Astrocyte (in vitro differentiated cells and primary cell): ENCODE measurements at regions not wholly inside any gene's neighbourhood (a gene's known extent, or its start where the extent isn't known, plus 50 kb on each side); places are given as distances from the start of the nearest gene placed in this dataset.

Source experiments
- CTCF ChIP-seq: IDR thresholded peaks from 2 replicates; pipeline ENCODE4 v1.5.1; 2011; ENCODE audit warnings: low read depth, mild to moderate bottlenecking, inconsistent platforms, low read length, moderate library complexity; ENCODE audit not compliant: insufficient read depth
- EZH2 ChIP-seq: IDR thresholded peaks from 2 replicates; pipeline ENCODE4 v1.6.1; 2012; ENCODE audit warnings: mild to moderate bottlenecking, low read length, inconsistent platforms; ENCODE audit not compliant: insufficient read depth

- no peak for TF ChIP-seq CTCF
- no peak for TF ChIP-seq EZH2
Measured at GRCh38 chrX:82589410-82589809, 918.7 kb upstream of the POU3F4 start.
